KMS-11 (cell line): ENCODE measurements at regions not wholly inside any gene's neighbourhood (a gene's known extent, or its start where the extent isn't known, plus 50 kb on each side); places are given as distances from the start of the nearest gene placed in this dataset.

Experiments used
- H2AFZ ChIP-seq: fragments of 200-600 bp; sonication (generic); 2 replicates; pipeline ENCODE4 v1.6.1; 2016; ENCODE audit warnings: antibody characterized with exemption, mixed run types, low read depth
- H3K27ac ChIP-seq: fragments of 200-600 bp; sonication (generic); 2 replicates; pipeline ENCODE4 v1.6.1; 2016; ENCODE audit warnings: mild to moderate bottlenecking, mixed run types
- H3K27me3 ChIP-seq: fragments of 200-600 bp; sonication (generic); 2 replicates; pipeline ENCODE4 v1.6.1; 2017; ENCODE audit warnings: mild to moderate bottlenecking, low read depth, mixed run types, moderate library complexity; ENCODE audit not compliant: insufficient read depth
- H3K36me3 ChIP-seq: fragments of 200-600 bp; sonication (generic); 2 replicates; pipeline ENCODE4 v1.6.1; 2017; ENCODE audit warnings: mild to moderate bottlenecking, mixed run types; ENCODE audit not compliant: insufficient read depth
- H3K4me1 ChIP-seq: fragments of 200-600 bp; sonication (generic); 2 replicates; pipeline ENCODE4 v1.6.1; 2016; ENCODE audit warnings: mild to moderate bottlenecking, low read depth, mixed run types; ENCODE audit not compliant: poor library complexity, severe bottlenecking
- H3K4me2 ChIP-seq: fragments of 200-600 bp; sonication (generic); 2 replicates; pipeline ENCODE4 v1.7.0; 2016; ENCODE audit warnings: mild to moderate bottlenecking, mixed run types
- H3K4me3 ChIP-seq: fragments of 200-600 bp; sonication (generic); IDR thresholded peaks from 2 replicates; pipeline ENCODE4 v1.6.1; 2017; ENCODE audit warnings: low read depth, low read length, mixed read lengths; ENCODE audit not compliant: insufficient read depth
- H3K79me2 ChIP-seq: fragments of 200-600 bp; sonication (generic); 2 replicates; pipeline ENCODE4 v1.6.1; 2016; ENCODE audit warnings: low read depth, mixed run types; ENCODE audit not compliant: insufficient read depth
- H3K9ac ChIP-seq: fragments of 200-600 bp; sonication (generic); 2 replicates; pipeline ENCODE4 v1.6.1; 2016; ENCODE audit warnings: mild to moderate bottlenecking, mixed run types
- H4K20me1 ChIP-seq: fragments of 200-600 bp; sonication (generic); 2 replicates; pipeline ENCODE4 v1.6.1; 2016; ENCODE audit warnings: mild to moderate bottlenecking, mixed run types; ENCODE audit not compliant: insufficient read depth
- TF ChIP-seq, protein P1 (sequence below): fragments of 200-600 bp; sonication (generic); conservative IDR thresholded peaks from 2 replicates; pipeline ENCODE4 v1.6.1; 2017; ENCODE audit warnings: low read depth, mild to moderate bottlenecking, antibody characterized with exemption, low read length, moderate library complexity, mixed read lengths

GRCh38 chr16:51699686-51700396 is 548.8 kb upstream of the SALL1 start:
- Histone ChIP-seq H3K27me3 (no peaks in the 10 kb centered on the region), H3K4me1 (no peaks in the 10 kb centered on the region), H3K36me3 (no peaks in the 10 kb centered on the region), H2AFZ (no peak overlapping the region), H3K27ac (no peak overlapping the region), H4K20me1 (no peaks in the 10 kb centered on the region), H3K4me3 (no peak overlapping the region), H3K79me2 (no peaks in the 10 kb centered on the region), H3K9ac (no peak overlapping the region), H3K4me2 (no peak overlapping the region)
- TF ChIP-seq, protein P1, sequence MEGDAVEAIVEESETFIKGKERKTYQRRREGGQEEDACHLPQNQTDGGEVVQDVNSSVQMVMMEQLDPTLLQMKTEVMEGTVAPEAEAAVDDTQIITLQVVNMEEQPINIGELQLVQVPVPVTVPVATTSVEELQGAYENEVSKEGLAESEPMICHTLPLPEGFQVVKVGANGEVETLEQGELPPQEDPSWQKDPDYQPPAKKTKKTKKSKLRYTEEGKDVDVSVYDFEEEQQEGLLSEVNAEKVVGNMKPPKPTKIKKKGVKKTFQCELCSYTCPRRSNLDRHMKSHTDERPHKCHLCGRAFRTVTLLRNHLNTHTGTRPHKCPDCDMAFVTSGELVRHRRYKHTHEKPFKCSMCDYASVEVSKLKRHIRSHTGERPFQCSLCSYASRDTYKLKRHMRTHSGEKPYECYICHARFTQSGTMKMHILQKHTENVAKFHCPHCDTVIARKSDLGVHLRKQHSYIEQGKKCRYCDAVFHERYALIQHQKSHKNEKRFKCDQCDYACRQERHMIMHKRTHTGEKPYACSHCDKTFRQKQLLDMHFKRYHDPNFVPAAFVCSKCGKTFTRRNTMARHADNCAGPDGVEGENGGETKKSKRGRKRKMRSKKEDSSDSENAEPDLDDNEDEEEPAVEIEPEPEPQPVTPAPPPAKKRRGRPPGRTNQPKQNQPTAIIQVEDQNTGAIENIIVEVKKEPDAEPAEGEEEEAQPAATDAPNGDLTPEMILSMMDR: no peak

DNA sequence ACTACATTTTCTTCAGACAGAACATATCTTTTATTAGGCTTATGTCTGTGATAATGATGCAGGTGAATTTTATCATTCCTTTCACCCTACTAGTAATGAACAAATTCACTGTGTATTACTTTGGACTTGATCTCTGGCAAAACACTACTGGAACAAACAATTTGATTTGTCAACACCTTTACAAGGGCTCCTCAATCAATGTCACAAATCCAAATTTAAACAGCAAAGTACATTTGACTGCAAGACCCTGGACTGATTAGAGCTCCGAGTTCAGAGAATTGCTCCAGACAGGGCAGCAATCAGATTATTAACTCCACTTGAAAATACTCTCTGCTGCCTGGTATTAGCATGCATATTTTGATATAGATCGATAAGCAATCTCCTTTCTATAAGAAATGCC is 547.6 kb upstream of the SALL1 start:
- Histone ChIP-seq H3K4me3 (no peak overlapping the region), H3K36me3 (no peaks in the 10 kb centered on the region), H4K20me1 (no peaks in the 10 kb centered on the region), H3K9ac (no peak overlapping the region), H3K79me2 (no peaks in the 10 kb centered on the region), H3K27ac (no peak overlapping the region), H2AFZ (no peak overlapping the region), H3K4me1 (no peaks in the 10 kb centered on the region), H3K4me2 (no peak overlapping the region), H3K27me3 (no peaks in the 10 kb centered on the region)
- TF ChIP-seq, protein P1: no peak

GRCh38 chr16:51697454-51697853 is 546.4 kb upstream of the SALL1 start:
- Histone ChIP-seq H2AFZ (no peak overlapping the region), H3K4me3 (no peak overlapping the region), H3K4me1 (no peaks in the 10 kb centered on the region), H3K9ac (no peak overlapping the region), H3K27me3 (no peaks in the 10 kb centered on the region), H3K27ac (no peak overlapping the region), H3K79me2 (no peaks in the 10 kb centered on the region), H3K4me2 (no peak overlapping the region), H3K36me3 (no peaks in the 10 kb centered on the region), H4K20me1 (no peaks in the 10 kb centered on the region)
- TF ChIP-seq, protein P1: no peak

- Histone ChIP-seq H4K20me1 (no peaks in the 10 kb centered on the region), H3K4me3 (no peak overlapping the region), H3K79me2 (no peaks in the 10 kb centered on the region), H2AFZ (no peak overlapping the region), H3K4me1 (no peaks in the 10 kb centered on the region), H3K36me3 (no peaks in the 10 kb centered on the region), H3K27ac (no peak overlapping the region), H3K9ac (no peak overlapping the region), H3K27me3 (no peaks in the 10 kb centered on the region), H3K4me2 (no peak overlapping the region)
- TF ChIP-seq, protein P1: no peak
These were observed 545.3 kb upstream of the SALL1 start for GRCh38 chr16:51696376-51696775.
